HG03469 (cell line): ENCODE measurements at regions not wholly inside any gene's neighbourhood (a gene's known extent, or its start where the extent isn't known, plus 50 kb on each side); places are given as distances from the start of the nearest gene placed in this dataset.

Experiments used
- ATAC-seq: cut with Tn5 transposase; IDR thresholded peaks from one replicate; pipeline ENCODE4 v1.9.1; 2021; ENCODE audit warnings: mild to moderate bottlenecking, moderate library complexity, moderate number of reproducible peaks; ENCODE audit not compliant: unreplicated experiment

DNA sequence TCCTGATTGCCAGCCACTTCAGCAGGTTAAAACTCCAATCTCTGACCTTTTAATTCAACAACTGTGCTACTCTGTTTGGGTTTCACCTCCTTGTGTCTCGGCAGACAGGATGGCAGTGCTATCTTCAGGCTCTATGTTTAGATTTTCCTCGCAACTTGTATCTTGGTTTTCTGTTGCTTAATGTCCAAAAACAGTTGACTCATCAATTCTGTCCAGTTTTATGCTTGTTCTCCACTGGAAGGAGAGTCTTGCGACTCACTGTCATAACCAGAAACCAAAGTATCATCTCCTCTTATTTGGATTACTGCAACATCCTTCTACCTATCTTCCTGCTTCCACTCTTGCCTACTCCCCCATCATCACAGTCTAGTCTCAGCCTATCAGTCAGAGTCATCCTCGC, 130.9 kb upstream of the ADAMTS16 start:
- no peak for ATAC-seq

DNA sequence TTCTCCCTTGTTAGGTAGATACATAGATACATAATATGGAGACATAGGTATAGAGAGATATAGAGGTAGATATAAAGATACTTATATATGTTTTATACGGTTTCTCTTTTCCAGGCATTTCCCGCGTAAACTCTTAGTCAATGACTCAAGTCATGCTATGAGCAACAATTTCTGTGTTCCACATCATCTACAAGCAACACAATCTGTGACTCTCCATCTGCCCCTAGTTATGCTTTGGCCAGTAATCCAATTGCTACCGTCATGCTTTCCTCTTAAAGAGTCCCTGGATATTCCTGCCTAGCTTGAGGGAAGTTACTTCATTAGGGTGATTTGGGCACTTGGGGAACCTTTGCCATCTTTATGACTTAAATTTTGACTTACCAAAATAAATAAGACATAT, 129.0 kb upstream of the ADAMTS16 start:
- no peak for ATAC-seq

DNA sequence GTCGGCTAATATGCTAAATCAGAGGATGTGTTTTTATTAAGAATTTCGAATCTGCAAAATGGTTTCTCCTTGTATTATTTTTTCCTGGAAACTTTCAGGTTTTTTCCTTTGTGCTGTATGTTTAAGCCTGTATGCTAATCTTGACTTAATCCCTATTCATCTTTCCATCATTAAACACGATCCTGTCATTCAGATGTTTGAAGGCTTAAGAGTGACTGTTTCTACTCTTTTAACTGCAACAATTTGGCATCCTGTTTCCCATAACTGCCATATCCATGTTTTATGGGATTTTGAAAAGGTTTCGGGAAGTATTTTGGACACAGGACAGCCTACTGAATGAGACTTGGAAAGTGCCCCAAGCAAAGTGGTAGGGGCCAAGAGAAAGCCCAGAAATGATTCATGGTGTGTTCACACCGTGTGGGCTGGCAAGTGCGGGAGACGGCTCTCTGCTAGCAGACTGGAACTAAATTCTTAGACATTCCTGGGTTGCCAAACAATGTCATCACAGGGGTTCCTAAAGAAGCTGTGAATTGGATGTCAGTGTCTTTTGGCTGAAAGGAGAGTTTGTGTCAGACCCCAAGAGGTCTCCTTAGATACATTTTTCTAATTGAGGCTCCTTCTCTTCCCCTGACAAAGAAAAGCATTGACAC, 125.4 kb upstream of the ADAMTS16 start:
- ATAC-seq, result no peak

DNA sequence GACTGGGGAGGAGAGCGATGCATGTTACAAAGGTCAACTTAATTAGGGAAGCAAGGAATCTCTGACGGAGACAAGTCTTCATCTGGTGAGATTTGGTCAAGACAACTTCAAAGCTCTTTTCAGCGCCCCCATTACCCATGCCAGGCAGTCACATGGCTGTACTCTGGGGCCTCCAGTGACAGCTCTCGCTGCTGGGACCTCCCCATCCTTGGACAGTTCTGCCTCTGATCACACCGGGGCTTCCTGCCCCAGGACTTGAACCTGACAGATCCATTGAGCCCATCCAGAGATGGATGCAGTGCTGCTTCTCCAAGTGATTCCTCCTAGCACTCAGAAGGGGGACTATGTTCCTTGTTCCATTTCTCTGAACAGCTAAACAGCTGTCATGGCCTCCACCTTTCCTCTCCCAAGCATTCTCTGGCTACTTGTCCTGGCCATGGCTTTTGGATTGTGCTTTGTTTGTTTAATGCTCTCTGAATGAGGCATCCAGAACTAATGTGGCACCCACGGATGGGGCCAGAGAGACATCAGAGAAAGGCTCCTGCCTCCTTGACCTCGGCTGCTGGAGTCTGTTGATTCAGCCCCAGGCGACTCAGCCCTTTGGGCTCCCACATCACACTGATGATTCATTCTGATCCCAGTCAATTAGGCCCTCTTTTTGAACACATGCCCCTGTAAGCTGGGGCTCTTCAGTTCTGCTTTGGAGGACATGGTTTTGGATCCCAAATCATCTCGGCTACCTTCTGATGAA, 122.1 kb upstream of the ADAMTS16 start:
- no peak for ATAC-seq

DNA sequence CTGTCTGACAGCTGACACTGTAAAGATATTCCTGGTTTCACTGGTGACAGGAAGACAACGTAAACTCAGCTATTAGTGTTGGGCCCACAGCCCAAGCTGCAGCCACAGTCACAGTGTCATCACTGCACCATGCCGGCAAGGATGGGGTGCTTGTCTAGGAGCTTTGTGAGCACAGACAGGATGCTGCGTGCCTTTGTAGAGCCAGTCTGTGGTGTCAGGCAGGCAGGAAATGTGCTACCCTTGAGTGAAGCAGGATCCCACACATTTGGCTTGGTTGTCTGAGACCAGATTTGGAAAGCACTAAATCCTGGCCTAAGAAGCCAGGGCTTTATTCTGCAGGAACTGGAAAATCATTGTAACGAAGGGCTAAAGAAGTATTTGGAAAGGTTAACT, 121.6 kb upstream of the ADAMTS16 start:
- ATAC-seq, result no peak

DNA sequence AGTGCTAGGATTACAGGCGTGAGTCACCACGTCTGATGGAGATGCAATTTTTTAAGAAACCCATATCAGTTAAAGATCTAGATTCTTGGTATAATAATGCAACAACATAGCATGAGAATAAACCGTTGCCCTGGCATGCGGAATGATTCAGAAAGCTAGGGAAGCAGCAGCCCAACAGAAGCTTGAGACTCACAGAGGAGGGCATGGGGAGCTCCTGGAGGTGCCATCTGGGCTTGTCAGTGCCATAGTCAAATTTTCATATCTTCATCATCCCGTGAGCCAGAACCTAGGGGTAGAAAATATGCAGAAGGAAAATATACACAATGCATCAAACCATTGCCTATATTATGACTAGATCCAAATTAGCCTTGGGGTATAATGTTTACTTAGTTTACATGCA, 118.7 kb upstream of the ADAMTS16 start:
- no peak for ATAC-seq

DNA sequence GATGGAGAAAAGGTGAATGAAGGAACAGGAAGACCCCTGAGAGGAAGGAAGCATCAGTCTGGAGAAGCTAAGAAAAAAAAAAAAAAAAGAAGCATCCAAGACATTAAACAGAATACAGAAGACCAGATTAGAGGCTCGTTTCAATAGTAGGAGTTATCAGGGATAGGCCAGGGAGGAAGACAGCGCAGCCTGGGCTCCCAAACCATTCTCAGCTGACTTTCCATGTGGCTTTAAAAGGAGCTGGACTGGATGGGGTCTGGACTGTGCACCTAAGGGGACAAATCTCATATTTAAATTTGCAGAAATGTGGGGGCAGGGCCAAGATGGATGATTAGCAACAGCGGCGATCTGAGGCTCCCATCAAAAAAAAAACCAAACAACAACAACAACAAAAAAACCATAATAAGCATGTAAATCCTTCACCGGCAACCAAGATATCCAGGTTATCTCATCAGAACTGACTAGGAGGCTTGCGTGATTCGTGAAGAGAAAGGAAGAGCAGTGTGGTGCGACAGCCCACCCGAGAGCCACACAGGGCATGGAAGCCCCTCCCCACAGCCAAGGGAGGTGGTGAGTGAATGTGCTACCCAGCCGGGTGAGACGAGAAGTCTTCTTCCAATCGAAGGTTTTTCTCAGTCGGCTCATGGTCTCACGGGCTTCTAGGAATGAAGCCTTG, 114.9 kb upstream of the ADAMTS16 start:
- ATAC-seq, result no peak

DNA sequence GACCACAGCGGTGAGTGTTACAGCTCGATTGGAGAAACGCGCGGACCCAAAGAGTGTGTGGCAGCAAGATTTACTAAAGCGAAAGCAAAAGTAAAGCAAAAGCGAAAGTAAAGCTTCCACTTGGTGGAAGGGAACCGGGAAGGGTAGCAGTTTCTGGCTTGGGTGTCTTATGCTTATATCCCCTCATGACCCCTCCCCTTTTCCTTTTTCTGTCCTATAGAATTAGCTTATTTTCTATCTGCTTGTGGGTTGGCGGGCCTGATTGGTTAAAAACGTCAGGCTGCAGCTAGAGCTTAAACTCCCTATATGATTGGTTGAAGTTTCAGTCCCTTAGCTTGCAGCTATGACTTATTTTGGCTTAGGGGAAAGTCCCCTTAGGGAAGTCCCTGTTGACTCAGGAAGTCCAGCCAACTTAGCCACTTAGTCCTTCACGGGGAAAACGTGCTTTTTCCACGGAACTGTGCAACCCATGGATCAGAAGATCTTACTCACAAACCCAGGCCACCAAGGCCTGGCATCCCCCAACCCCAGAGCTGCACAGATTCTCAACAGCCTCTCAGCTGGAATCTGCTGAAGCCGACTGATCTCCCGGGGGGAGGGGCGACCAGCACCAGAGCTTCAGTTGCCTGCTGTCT, 114.2 kb upstream of the ADAMTS16 start:
- no peak for ATAC-seq

DNA sequence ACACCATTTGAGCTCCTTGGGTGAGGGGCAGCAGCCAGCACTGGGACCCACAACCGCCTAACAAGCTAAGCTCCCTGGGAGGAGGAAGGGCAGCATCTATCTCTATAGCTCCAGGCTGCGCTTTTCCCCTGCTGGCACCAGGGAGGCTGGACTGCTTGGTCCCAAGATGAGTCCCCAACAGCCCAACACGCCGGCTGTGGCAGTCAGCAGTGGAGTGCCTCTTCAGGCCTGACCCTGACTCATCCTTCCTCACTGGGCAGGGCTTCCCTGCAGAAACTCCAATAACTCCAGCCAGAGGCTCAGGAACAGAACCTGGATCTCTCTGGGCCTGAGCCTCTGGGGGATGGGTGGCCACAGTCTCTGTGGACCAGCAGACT, 113.7 kb upstream of the ADAMTS16 start:
- no peak for ATAC-seq

DNA sequence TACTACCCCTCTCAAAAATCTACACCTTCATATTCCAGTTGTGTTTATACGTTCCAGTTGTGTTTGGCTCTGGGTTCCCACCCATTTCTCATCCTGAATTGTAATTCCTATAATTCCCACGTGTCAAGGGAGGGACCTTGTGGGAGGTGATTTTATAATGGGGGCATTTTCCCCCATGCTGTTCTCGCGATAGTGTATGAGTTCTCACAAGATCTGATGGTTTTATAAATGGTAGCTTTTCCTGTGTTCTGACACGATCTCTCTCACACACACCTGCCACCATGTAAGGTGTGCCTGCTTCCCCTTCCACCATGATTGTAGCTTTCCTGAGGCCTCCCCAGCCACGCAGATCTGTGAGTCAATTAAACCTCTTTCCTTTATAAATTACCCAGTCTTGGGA, 108.5 kb upstream of the ADAMTS16 start:
- no peak for ATAC-seq

DNA sequence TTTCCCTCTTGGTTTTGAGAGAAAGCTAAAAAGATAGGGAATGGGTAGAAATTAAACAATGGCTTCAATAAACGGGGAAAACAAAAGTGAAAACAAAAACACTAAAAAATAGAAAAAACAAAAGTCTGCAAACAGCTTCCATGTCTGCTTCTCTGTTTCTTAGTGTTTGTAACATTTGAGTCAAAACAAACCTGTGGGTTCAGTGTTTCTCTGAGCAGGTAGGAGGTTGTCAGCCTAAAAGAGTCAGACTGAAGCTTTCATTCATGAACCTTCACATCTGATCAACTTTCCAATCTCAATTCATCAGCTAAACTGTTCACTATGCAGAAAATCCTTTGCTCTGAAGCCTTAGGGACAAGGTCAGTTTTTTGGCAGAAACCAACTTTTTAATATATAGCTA, 102.5 kb upstream of the ADAMTS16 start:
- ATAC-seq, result no peak

DNA sequence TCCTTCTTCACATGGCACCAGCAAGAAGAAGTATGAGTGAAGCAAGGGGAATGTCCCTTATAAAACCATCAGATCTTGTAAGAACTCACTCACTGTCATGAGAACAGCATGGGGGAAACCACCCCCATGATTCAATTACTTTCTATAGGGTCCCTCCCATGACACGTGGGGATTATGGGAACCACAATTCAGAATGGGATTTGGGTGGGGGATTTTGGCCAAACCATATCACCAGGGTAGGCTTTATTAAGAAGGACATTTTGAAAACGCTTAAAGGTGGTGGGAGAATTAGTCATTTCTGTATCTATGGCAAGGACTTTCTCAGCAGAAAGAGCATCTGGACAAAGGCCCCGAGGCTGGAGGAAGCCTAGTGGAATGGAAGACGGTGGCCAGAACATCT, 100.2 kb upstream of the ADAMTS16 start:
- no peak for ATAC-seq

DNA sequence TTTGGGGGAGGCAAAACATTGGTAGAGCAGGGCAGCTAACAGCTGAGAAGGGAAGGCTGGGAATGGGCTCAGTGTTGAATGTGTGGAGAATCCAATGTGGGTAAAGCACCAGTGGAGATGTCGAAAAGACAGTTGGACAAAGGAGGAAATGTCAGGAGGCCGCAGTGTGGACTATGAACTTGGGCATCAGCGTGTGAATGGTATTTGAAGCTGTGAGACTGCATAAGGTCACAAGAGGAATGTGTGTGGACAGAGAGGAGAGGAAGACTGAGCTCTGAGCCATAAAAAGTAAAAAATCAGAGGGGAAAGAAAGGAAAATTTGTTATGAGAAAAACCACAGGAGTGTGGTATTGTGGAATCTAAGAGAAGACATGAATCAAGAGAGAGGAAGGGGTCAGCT, 99.4 kb upstream of the ADAMTS16 start:
- no peak for ATAC-seq

DNA sequence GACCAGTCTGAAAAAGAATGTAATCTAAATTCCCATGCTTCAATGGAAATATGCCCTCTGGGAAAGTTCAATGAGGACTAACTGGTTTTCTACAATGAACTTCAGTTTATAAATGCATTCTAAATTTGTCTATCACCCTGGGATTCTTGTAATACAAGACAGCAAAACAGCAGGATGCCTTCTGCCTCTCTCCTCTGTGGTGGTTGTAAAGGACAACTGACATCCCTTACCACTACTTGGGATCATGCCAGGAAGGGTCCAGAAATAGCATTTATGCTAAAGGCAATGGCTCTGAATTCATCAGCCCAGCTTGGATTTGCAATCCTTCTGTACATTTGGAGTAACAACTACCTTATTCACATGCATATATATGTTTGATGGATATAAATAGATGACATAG, 97.3 kb upstream of the ADAMTS16 start:
- no peak for ATAC-seq

DNA sequence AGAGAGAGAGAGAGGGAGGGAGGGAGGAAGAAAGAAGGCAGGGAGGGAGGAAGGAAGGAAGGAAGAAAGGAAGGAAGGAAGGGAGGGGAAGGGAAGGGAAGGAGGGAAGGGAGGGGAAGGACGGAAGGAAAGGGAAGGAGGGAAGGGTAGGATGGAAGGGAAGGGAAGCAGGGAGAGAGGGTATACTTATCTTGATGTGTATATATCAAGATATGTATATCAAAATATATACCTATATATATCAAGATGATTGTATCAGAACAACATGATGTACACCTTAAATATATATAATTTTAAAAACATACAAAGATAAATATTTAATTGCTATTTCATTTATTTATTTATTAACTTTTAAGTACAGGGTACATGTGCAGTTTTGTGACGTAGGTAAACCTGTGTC, 96.8 kb upstream of the ADAMTS16 start:
- no peak for ATAC-seq

DNA sequence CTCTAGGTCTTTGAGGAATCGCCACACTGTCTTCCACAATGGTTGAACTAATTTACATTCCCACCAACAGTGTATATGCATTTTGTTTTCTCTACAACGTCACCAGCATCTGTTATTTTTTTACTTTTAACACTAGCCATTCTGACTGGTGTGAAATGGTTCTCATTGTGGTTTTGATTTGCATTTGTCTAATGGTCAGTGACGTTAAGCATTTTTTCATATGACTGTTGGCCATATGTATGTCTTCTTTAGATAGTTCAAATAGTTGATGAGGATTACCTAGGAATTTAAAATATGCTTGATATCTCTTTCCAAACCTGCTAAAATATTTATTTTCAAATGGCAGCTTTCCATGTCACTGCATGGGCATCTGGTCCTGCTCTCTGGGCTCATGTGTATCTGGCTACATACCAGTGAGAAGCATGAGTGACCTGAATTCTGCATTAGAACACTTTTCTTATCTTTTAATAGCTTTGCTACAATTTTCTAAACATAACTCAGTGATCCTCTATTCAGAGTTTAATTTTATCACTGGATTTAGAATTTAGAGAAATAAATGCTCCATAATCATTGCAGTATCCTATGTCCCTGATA, 95.8 kb upstream of the ADAMTS16 start:
- no peak for ATAC-seq

DNA sequence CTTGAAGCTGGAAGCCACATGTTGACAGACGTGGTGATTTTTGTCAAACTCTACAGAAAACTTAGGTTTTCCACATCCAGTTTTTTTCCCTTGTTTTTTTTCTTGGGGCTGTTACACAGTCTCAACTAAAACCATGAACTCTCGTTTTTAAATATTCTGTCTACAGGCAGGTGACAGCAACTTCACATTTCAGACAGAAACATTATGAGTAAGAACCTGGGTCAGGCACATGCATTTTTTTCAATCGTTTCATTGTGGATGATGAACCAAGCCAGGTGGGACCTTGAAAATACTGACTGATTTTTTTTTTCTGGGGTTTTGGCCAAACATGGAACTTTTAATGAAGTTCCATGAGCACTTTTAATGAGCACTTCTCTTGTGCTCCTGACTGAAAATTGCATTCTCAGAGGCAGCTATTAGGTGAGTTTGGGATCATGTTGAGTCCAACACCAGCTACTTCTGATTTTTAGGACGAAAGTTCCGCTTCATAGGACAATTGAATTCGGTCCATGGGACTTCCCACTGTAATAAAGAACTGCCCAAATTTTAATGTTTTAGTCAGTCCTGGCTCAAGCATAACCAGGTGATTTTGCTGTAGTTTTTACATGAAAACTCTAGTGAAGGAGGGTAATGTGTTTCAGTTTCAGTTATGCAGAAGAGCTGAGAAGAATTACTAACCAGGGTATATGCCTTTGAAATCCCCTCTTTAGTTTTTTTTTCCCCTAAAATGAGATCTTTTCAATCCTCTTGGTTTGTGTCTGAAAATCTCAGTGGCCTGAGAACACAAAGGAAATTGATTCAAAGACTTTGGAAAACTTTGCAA, 93.2 kb upstream of the ADAMTS16 start:
- ATAC-seq, result peak; percentile 38

DNA sequence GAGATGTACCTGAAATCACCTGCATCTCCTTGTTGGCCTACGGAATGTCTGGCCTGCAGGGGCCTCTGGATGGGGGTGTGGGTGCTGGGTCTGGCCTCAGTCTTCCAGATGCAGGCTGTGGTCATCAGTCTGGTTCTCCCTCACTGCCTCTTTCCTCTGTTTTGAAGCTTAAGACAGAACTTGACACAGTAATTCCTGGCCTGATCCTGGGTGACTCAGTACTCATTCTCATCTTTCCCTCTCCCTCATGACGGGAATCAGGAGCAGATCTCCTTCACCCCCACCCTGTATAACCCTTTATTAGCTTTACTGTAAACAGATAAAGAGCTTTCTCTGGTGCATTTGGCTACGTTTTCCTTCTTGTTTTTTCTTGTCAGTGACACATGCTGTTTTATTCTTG, 89.3 kb upstream of the ADAMTS16 start:
- ATAC-seq, result no peak

DNA sequence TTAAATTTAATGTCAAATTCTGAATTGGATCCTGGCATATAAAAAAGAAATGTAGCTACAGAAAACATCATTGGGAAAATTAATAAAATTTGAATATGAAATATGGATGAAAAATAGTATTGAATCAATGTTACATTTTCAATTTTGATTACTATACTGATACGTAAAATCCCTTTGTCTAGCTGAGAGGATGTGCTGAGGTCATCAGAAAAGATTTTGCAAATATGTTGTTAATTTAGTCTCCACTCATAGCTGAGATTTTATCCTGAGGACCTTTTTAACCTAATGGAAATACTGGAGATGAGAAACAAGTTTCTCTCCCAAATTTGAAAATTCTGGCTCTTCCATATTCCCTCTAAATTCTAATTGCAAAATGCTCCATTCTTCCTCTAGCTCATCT, 84.4 kb upstream of the ADAMTS16 start:
- ATAC-seq, result no peak

DNA sequence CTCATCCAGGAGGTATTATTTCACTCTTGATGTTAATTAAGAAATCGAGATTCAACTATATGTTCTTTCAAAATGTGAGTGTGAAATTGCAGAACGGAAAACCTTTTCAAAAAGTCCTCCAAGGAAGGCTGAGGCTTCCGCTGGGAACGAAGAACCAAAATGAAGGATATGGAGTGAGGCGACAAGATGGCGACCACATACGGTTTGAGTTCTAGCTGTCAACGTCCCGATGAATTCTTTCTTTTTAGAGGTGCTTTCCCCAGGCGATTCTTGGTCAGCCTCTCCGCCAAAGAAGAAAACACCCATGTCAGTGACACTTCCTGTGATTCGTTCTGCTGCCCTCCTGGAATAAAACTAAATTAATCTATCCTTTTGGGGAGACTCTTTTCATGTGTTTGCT, 78.3 kb upstream of the ADAMTS16 start:
- ATAC-seq, result no peak
